HL-60 (cell line): ENCODE measurements at regions not wholly inside any gene's neighbourhood (a gene's known extent, or its start where the extent isn't known, plus 50 kb on each side); places are given as distances from the start of the nearest gene placed in this dataset.

Experiments used
- GABPA ChIP-seq: IDR thresholded peaks from 2 replicates; pipeline ENCODE4 v1.6.1; 2012; ENCODE audit warnings: low read depth
- POLR2AphosphoS5 ChIP-seq: IDR thresholded peaks from 2 replicates; pipeline ENCODE4 v1.6.1; 2012; ENCODE audit warnings: low read depth
- SPI1 ChIP-seq: IDR thresholded peaks from 2 replicates; pipeline ENCODE4 v1.6.1; 2012; ENCODE audit warnings: low read depth, mild to moderate bottlenecking, borderline replicate concordance
- TF ChIP-seq, protein P1 (sequence below): IDR thresholded peaks from one replicate; pipeline ENCODE4 v1.5.1; 2011; ENCODE audit warnings: low read length, control low read depth, inconsistent platforms; ENCODE audit not compliant: insufficient read depth
- TF ChIP-seq, protein P2 (sequence below): IDR thresholded peaks from 2 replicates; pipeline ENCODE4 v1.6.1; 2012; ENCODE audit warnings: low read depth; ENCODE audit not compliant: insufficient replicate concordance

DNA sequence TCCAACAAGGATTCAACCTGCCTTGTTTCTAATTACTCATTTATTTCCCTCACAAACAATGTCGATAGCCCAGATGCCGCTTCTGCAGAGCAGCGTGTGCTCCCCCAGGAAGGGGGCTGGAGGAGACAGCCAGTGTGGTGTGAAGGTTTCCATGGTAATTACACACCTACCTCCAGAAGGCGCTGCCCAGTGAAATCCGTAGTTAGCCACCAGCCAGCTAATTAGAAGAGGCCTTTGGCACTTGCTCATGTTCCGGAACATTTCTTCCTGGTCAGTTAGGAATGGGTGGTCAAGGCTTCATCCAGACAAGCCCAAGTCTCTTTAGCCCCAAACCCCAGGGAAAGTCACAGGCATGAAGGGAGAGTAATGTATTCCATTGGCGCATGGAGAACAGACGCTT is 342.5 kb upstream of the C16orf82 start:
- TF ChIP-seq, protein P1, sequence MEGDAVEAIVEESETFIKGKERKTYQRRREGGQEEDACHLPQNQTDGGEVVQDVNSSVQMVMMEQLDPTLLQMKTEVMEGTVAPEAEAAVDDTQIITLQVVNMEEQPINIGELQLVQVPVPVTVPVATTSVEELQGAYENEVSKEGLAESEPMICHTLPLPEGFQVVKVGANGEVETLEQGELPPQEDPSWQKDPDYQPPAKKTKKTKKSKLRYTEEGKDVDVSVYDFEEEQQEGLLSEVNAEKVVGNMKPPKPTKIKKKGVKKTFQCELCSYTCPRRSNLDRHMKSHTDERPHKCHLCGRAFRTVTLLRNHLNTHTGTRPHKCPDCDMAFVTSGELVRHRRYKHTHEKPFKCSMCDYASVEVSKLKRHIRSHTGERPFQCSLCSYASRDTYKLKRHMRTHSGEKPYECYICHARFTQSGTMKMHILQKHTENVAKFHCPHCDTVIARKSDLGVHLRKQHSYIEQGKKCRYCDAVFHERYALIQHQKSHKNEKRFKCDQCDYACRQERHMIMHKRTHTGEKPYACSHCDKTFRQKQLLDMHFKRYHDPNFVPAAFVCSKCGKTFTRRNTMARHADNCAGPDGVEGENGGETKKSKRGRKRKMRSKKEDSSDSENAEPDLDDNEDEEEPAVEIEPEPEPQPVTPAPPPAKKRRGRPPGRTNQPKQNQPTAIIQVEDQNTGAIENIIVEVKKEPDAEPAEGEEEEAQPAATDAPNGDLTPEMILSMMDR, result no peak
- TF ChIP-seq, protein P2, sequence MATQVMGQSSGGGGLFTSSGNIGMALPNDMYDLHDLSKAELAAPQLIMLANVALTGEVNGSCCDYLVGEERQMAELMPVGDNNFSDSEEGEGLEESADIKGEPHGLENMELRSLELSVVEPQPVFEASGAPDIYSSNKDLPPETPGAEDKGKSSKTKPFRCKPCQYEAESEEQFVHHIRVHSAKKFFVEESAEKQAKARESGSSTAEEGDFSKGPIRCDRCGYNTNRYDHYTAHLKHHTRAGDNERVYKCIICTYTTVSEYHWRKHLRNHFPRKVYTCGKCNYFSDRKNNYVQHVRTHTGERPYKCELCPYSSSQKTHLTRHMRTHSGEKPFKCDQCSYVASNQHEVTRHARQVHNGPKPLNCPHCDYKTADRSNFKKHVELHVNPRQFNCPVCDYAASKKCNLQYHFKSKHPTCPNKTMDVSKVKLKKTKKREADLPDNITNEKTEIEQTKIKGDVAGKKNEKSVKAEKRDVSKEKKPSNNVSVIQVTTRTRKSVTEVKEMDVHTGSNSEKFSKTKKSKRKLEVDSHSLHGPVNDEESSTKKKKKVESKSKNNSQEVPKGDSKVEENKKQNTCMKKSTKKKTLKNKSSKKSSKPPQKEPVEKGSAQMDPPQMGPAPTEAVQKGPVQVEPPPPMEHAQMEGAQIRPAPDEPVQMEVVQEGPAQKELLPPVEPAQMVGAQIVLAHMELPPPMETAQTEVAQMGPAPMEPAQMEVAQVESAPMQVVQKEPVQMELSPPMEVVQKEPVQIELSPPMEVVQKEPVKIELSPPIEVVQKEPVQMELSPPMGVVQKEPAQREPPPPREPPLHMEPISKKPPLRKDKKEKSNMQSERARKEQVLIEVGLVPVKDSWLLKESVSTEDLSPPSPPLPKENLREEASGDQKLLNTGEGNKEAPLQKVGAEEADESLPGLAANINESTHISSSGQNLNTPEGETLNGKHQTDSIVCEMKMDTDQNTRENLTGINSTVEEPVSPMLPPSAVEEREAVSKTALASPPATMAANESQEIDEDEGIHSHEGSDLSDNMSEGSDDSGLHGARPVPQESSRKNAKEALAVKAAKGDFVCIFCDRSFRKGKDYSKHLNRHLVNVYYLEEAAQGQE, result no peak
- TF ChIP-seq GABPA (no peak), POLR2AphosphoS5 (no peak), SPI1 (no peak)
